ENCODE measurements at regions not wholly inside any gene's neighbourhood (a gene's known extent, or its start where the extent isn't known, plus 50 kb on each side); places are given as distances from the start of the nearest gene placed in this dataset.
"Not testable (repeated sequence)": the region's sequence is repeated elsewhere in the genome, so short reads cannot be mapped to it uniquely, and the experiment has no call there.

DNA sequence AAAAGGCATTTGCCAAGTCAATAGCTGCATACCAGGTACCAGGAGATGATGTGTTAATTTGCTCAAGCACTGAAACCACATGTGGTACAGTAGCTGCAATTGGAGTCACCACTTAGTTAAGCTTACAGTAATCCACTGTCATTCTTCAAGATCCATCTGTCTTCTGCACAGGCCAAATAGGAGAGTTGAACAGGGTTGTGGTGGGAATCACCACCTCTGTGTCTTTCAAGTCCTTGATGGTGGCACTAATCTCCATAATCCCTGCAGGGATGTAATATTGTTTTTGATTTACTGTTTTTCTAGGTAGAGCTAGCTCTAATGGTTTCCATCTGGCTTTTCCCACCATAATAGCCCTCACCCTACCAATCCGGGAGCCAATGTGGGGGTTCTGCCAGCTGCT is 91.9 kb downstream of the FCRL5 start:
- DNase-seq (ENCODE audit: low read depth) = no peak

GRCh38 chr1:157457279-157457678 is 95.0 kb downstream of the FCRL5 start:
- no peak for DNase-seq (ENCODE audit: low read depth)

GRCh38 chr1:157455318-157455717 is 97.0 kb downstream of the FCRL5 start:
- DNase-seq (ENCODE audit: low read depth) = no peak

- no peak for DNase-seq (ENCODE audit: low read depth)
Measured at GRCh38 chr1:157450106-157450505, 102.2 kb downstream of the FCRL5 start.

- DNase-seq (ENCODE audit: low read depth) = no peak
Measured at GRCh38 chr1:157448636-157449035, 103.7 kb downstream of the FCRL5 start.

DNA sequence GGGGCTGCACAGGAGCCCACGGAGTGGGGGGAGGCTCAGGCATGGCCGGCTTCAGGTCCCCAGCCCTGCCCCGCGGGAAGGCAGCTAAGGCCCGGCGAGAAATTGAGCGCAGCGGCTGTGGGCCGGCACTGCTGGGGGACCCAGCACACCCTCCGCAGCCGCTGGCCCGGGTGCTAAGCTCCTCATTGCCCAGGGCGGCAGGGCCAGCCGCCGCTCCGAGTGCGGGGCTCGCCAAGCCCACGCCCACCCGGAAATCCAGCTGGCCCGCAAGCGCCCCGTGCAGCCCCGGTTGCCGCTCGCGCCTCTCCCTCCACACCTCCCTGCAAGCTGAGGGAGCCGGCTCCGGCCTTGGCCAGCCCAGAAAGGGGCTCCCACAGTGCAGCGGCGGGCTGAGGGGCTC is 106.0 kb downstream of the FCRL5 start:
- DNase-seq (ENCODE audit: low read depth) = not testable (repeated sequence)

GRCh38 chr1:157445616-157446140 is 106.6 kb downstream of the FCRL5 start:
- not testable (repeated sequence) for DNase-seq (ENCODE audit: low read depth)

DNA sequence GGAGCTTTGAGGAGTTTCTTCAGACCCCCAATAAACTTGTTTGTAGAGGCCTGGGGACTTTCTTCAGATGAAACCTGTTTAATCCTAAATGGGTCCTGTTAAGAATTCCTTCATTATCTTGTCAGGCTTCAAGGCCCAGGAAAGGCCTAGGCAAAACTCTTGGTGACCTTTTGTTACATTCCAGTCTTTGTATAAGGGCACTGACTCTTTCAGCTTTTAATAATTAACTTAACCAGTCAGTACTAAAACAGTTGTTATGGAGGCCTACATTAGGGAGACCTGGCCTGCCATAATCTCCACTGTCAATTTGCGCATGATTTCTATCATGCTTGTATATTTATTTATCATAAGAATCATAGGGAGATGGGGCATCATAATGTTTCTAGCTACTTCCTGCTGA is 110.2 kb downstream of the FCRL5 start:
- DNase-seq (ENCODE audit: low read depth) = no peak

DNA sequence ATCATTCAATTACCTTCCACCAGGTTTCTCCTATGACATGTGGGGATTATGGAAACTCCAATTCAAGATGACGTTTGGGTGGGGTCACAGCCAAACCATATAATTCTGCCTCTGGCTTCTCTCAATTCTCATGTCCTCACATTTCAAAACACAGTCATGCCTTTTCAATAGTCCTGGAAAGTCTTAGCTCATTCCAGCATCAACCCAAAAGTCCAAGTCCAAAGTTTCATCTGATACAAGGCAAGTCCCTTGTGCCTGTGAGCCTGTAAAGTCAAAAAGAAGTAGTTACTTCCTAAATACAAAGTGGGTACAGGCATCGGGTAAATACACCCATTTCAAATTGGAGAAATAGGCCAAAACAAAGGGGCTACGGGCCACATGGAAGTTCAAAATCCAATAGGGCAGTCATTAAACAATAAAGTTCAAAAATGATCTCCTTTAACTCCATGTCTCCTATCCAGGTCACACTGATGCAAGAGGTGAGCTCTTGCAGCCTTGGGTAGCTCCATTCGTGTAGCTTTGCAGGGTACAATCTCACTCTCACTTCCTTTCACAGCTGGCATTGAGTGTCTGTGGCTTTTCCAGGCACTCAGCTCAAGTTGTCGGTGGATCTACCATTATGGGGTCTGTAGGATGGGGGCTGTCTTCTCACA is 112.9 kb downstream of the FCRL5 start:
- DNase-seq (ENCODE audit: low read depth) = no peak

DNA sequence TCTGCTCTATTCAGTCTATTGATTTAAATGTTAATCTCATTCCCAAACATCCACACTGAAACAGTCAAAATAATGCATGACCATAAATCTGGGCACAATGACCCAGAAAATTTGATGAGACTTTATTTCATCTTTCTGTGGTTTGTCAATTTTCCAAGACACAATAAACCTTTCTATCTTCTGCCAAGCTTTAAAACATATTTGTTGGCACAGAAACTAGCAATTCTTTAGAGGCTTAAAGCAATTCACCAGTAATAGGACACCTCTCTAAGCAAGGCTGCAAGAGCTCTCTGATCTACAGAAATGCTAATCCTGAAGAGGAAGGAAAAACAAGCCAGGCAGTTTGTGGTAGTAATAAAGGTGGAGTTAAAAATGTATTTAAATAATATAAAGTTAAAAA is 113.7 kb downstream of the FCRL5 start:
- DNase-seq (ENCODE audit: low read depth) = no peak

- DNase-seq (ENCODE audit: low read depth) = no peak
Measured at GRCh38 chr1:157438146-157438545, 114.2 kb downstream of the FCRL5 start.

- DNase-seq (ENCODE audit: low read depth) = no peak
Measured at GRCh38 chr1:157437296-157437695, 115.0 kb downstream of the FCRL5 start.

DNA sequence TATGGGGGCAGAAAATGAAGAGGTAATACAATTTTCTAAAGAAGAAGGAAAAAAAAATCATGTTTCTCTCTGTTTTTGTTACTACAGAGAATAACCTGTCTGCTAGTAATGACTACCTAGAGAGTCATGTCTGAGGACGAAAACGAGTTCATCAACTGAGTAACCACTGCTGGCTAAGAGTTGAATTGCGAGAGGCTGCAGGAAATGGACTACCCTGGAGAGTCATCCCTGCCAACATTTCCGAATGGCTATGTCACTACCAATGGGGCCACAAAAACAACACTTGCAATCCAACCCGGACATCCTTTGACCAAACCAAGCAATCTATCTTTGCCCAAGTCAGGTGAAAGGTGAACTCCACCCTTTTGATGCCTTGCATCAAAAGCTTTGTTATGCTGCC is 120.6 kb downstream of the FCRL5 start:
- no peak for DNase-seq (ENCODE audit: low read depth)

- DNase-seq (ENCODE audit: low read depth) = no peak
Measured at GRCh38 chr1:157429601-157430240, 122.6 kb downstream of the FCRL5 start.

DNA sequence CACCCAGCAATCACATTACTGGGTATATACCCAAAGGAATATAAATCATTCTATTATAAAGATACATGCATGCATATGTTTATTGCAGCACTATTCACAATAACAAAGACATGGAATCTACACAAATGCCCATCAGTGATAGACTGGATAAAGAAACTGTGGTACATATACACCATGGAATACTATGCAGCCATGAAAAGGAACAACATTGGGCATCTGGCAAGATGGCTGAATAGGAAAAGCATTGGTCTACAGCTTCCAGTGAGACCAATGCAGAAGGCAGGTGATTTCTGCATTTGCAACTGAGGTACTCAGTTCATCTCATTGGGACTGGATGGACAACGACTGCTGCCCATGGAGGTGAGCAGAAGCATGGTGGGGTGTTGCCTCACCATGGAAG is 128.6 kb downstream of the FCRL5 start:
- not testable (repeated sequence) for DNase-seq (ENCODE audit: low read depth)

GRCh38 chr1:157419845-157420542 is 132.3 kb downstream of the FCRL5 start:
- no peak for DNase-seq (ENCODE audit: low read depth)

GRCh38 chr1:157418659-157419058 is 133.7 kb downstream of the FCRL5 start:
- no peak for DNase-seq (ENCODE audit: low read depth)

DNA sequence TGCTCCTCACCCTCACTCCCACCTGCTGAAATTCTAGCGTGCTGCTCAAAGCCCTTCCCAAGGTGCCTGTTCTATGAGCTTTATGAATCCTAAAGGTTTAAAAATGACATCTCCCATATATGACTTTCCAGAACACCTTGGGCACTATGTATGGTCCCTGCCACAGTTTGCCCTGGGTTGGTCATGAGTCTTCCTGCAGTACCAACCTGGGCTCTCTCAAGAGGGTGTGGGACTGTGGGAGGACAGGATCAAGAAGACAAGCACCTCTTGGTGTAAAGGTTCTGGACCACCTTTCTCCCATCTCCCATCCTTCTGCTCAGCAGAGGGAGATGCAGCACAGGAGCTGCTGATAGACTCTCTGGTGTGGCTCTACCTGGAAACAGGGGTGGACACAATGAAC is 134.1 kb downstream of the FCRL5 start:
- no peak for DNase-seq (ENCODE audit: low read depth)

GRCh38 chr1:157415661-157416060 is 136.7 kb downstream of the FCRL5 start:
- DNase-seq (ENCODE audit: low read depth) = no peak

GRCh38 chr1:157412308-157412707 is 140.0 kb downstream of the FCRL5 start:
- DNase-seq (ENCODE audit: low read depth) = no peak

DNA sequence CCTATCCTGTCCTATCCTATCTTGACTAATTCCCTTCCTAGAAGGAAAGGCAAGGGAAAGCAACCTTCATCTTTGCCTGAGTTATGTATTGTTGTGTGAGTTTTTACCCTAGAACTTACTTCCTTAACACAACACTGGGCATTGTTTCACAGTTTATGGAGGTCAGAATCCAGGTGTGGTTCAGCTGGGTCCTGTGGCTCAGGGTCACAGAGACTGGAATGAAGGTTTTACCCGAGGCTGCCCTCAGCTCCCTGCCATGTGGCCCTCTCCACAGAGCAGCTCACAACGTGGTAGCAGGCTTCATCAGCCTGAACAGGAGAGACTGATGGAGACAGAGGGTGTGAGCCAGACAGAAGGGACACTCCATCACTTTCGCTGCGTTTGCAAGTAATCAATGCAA is 140.5 kb downstream of the FCRL5 start:
- no peak for DNase-seq (ENCODE audit: low read depth)

DNA sequence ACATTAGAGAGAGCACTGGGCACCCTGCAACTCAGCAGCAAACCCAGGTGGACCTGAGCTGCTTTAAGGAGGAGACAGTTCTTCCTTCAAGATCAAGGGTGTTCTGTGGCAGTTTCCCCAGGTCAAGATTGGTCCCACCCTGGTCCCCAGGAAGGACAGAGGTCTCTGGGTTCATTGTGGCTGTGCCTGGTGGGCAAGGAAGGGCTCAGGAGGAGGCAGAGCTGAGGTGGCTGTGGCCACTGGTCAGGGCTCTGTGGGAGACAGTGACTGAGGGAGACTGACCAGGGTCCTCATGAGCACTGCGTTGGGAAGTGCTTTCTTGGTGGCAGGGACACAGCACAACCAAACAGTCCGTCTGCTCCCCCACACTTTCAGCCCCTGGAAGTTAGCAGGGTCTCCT is 141.3 kb downstream of the FCRL5 start:
- no peak for DNase-seq (ENCODE audit: low read depth)

- DNase-seq (ENCODE audit: low read depth) = no peak
Measured at GRCh38 chr1:157410457-157410856, 141.9 kb downstream of the FCRL5 start.

Data from activated gamma-delta T cell treated with anti-CD3 and anti-CD28 coated beads, Interleukin-2, amount 50 U/mL, for 16 hours (primary cell).